Fibroblast of skin of back (primary cell): ENCODE measurements at regions not wholly inside any gene's neighbourhood (a gene's known extent, or its start where the extent isn't known, plus 50 kb on each side); places are given as distances from the start of the nearest gene placed in this dataset.

Experiments
- DNase-seq: peaks from one replicate; pipeline ENCODE4 v3.0.0-alpha.2; 2013

- DNase-seq, result no peak
These were observed 488.5 kb upstream of the THBS1 start for GRCh38 chr15:39092354-39092753.

DNA sequence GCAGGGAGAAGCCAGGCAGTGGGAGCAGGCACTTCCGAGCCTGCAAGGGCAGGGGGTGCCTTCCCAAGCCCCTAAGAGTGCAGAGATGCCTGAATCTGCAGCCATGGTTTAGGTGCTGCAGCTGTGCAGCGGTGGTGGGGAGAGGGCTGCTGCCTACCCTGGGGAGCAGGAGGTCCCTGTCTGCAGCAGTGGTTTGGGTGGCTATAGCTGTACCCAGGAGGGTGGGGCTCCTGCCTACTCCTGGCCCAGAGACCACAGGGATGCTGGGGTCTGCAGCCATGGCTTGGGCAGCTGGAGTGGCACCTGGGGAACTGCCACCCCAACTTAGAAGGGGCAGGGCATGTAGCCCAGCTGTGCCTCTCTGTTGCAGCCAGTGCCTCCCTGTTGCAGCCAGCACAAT, 488.1 kb upstream of the THBS1 start:
- no peak for DNase-seq

DNA sequence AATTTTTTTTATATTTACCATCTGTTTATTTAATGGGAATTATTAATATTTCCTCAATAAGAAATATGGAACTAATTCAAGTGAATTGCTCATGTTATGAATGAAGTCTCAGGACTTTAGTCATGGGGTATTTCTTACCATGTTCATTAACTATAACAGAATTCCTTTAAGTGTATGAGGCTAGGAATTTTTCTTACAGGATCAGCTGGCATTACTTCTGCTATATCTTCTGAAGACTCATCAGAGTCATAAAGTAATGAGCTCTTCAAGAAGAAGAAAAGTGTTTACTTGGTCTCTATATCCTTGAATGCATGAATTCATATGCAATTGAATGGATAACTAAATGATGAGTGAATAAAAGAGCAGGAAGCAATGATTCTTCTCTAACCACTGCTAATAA, 486.8 kb upstream of the THBS1 start:
- peak; percentile 52 for DNase-seq

DNA sequence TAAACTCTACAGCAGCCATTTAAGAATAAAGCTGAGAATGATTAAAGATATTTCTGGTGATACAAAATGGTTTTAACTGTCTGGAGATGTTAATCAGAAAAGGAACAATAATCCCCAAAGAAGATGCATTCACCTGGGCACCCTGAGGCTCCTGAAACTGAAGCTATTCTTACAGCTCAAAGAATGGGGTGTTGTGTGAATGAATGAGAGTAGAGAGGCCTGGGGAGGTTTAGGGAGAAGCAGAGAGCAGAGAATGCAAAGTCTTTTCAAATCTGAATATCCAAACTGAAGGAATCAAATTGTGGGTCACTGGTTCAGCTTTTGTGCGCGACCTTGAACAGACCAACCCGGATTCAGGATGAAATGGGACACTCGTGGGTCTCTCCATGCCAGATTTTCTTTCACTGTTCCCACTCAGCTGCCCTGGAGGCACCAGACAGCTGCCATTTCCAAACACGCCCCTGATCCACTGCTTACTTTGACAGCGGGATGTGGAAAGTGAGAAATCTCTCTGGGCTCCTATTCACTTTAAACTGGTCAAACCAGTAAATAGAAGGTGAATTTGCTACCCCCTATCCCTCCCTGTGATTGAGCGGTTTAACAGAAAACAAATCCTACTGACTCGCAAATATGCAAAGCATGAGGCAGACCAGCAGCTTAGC, 485.5 kb upstream of the THBS1 start:
- DNase-seq, result no peak

- no peak for DNase-seq
These were observed 484.2 kb upstream of the THBS1 start for GRCh38 chr15:39096608-39097205.

DNA sequence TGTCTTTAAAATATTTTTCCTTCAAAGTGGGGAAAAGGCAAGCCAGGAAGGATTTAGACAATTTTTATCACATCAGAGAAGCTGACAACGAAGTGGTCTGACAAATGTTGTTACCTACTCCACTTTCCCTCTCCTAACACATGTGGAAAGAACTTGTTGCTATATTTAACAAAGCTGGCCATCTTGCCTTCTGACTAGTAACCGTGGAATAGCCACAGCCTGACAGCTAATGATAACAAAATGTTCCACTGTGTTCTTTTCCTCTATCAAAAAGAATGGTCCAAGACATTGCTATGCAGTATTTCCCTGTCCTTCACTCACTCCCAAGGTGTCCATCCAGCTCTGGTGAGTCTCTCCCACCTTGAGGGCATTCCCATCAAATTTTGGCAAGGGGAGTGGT, 481.4 kb upstream of the THBS1 start:
- DNase-seq, result no peak

DNA sequence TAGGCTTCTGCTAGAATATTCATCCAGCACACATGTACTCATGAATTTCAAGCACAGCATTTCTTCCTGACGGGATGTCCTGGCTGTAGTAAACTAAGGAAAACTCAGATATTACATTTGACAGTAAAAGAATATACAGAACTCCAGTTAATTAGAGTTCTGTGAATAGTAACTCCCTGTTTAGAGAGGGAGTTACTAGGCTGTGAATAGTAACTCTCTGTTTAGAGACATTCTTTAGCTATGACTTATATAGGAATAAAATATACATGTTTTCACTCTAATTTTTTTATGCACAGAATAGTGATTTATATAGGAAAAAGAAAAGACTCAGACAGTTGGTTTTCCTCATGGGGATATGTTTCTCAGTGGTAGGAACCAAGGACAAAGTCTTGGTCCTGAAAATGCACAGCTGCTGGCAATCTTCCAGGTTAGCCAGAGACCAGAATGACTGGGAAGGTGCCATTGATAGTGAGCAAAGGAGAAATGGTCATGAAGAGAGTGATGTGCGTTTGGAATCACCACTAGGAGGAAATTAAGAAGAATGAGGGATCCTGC, 480.7 kb upstream of the THBS1 start:
- DNase-seq, result peak; percentile 67

- peak; percentile 50 for DNase-seq
These were observed 478.4 kb upstream of the THBS1 start for GRCh38 chr15:39102431-39102830.

DNA sequence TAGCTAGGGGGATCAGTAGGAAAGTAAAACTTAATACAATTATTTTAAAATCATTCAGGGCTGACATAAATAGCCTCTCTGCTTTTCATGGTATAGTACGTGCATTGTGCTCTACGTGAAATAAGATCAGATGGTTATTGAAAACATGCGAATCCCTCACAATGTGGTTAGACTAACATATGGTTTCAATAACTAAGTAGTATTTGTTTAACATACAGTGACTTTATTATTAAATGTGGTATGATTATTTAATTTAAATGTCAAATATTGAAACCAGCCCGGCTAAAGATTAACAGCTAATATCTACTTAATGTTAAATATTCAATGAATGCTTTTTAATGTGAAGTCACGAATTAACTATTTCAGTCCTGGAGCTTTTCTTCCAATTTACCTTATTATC, 473.9 kb upstream of the THBS1 start:
- peak; percentile 64 for DNase-seq

DNA sequence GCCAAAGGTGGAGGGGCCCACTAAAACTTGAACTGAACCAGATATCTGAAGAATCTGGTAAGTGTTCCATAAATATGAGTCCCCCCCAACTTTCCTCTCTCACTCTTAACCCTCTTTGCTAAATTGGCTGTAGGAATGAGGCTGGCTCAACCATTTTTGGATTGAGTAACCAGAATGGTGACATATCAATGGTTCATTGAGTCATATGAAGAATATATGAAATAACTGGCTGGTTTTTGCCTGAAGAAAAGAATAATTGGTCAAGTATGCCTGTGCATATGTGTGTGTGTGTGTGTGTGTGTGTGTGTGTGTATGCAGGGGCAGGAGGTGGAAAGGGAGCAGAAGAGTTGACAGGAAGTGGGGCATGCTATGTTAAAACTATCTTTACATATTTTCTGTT, 472.9 kb upstream of the THBS1 start:
- DNase-seq, result no peak

- peak; percentile 85 for DNase-seq
These were observed 470.5 kb upstream of the THBS1 start for GRCh38 chr15:39110336-39110735.

GRCh38 chr15:39110746-39111145, 470.1 kb upstream of the THBS1 start:
- DNase-seq, result peak; percentile 40

DNA sequence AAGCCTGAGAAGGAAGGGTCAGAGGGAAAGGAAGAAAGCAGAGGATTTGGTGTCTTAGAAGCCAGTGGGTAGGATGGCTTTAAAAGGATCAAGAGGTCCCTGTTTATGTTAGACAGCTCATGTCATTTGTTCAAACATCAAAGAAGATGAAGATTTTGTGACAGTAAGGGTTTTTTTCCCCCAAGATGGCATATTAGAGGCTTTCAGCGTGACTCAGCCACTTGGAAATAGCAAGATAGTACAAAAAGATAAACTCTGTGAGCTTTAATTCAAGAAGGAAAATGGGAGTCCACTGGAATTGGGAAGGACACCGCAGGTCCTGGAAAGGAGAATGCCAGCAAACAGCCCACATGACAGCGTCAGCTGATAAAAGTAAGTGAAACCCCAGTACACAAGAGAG, 467.1 kb upstream of the THBS1 start:
- DNase-seq, result no peak

GRCh38 chr15:39114690-39115378, 466.0 kb upstream of the THBS1 start:
- no peak for DNase-seq

- DNase-seq, result no peak
These were observed 465.4 kb upstream of the THBS1 start for GRCh38 chr15:39115379-39116057.

DNA sequence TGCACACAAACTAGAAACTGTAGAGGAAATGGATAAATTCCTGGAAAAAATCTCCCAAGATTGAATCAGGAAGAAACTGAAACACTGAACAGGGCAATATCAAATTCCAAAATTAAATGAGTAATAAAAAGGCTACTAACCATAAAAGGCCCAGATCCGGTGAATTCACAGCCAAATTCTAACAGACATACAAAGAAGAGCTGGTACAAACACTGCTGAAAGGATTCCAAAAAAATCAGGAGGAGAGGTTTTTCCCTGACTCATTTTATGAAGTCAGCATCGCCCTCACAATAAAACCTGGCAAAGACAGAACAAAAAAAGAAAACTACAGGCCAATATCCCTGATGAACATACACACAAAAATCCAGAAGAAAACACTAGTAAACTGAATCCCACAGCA, 462.4 kb upstream of the THBS1 start:
- peak; percentile 94 for DNase-seq

DNA sequence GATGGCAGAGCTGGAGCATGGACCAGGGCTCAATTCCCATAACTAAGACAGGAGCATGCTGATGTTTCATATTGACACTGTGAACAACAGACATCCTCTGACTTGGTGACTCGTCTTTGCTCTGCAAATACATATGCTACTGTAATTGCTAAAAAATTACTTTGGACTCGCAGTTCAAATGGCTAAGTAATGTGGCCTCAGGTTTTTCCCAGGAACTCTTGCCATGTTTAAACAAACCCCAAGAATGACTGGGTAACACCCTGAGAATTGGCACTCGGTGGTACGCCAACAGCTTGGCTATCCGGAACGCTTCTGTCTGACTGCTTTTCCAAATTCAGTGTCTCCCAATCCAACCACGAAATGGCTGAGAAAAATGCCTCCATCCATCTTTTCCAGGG, 456.7 kb upstream of the THBS1 start:
- peak; percentile 77 for DNase-seq

- no peak for DNase-seq
These were observed 456.2 kb upstream of the THBS1 start for GRCh38 chr15:39124553-39125171.

DNA sequence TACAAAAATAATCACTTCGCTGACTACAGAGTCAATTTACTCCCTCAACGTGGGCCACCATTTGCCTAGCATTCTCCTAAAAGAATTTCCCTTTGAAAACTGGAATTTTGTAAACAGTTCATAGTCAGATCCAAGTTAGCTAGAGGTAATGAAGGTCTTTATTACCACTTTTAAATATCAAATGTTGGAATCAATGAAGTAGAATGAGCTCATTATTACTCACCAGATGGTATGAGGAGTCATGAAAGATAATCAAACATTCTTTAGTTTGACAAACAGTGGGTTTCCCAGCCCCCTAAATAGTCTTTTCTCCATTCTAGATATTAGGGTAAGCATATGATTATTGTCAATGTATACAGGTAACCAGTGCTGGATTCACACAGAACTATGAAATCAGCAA, 455.7 kb upstream of the THBS1 start:
- DNase-seq, result peak; percentile 74

GRCh38 chr15:39125904-39126303, 455.0 kb upstream of the THBS1 start:
- DNase-seq, result peak; percentile 73

- DNase-seq, result peak; percentile 64
These were observed 453.6 kb upstream of the THBS1 start for GRCh38 chr15:39127151-39127790.

DNA sequence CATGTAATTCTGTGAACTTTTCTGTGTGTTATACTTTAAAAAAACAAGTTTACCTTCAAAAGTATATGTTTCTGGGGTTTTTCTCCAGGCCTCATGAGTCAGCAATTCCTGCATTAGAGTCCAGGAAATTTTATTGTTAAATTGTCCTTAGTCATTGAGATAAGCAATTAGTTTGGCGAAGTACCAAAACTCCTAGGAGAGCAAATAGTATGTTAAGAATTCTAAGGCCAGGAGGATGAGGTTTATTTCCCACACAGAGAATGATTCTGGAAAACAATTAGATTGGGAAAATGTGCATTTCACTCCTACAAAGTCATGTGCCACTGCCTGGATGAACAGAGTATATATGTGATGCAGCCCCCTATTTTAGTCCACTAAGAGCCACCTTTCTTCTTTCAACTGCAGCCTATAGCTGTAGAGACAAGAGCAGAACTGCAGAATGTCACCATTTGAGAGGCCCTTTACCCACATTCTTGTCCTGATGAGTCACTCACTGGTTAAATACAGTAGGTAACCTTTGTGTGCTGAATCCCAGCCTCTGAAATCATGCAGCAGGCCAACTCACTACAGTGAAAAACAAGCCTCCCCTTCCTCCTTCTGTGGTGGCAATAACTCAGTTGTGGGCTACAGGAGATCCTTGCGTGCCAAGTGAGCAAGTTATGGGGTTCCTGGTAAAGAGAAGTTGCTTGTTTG, 452.8 kb upstream of the THBS1 start:
- DNase-seq, result peak; percentile 97
